SK-N-SH (cell line): ENCODE measurements at regions not wholly inside any gene's neighbourhood (a gene's known extent, or its start where the extent isn't known, plus 50 kb on each side); places are given as distances from the start of the nearest gene placed in this dataset.

ENCODE experiments used
- CTCF ChIA-PET: fragments of 300-600, 350-600 bp; formaldehyde crosslinking; extraction: SDS; loops from one replicate; lab custom pipeline; 2021; lab: Yijun Ruan, JAX
- POLR2A ChIA-PET: fragments of 350-600 bp; sonication (Branson Sonifier 250); formaldehyde crosslinking; extraction: SDS; loops from one replicate; lab custom pipeline; 2020; ENCODE audit warnings: antibody characterized with exemption, inconsistent platforms; lab: Yijun Ruan, JAX
- DNase-seq: peaks from one replicate; pipeline ENCODE4 v3.0.0; 2012
- H2AFZ ChIP-seq: fragments of 200-600 bp; sonication (generic); 2 replicates; pipeline ENCODE4 v1.8.1; 2016; ENCODE audit warnings: antibody characterized with exemption, mild to moderate bottlenecking, low read depth
- H3F3A ChIP-seq: fragments of 200-600 bp; sonication (generic); replicated peaks from 2 replicates; pipeline ENCODE3; 2016; ENCODE audit warnings: antibody characterized with exemption, mild to moderate bottlenecking; ENCODE audit not compliant: insufficient read depth
- H3K27ac ChIP-seq, 2 experiments: fragments of 200-500 bp in 1 of 2; fragments of 200-600 bp in 1 of 2; sonication (Bioruptor generic) in 1 of 2; sonication (generic), shearing (Covaris generic) in 1 of 2; 2 replicates each; pipeline versions ENCODE4 v1.5.1 to v1.6.1; 2014 to 2016; ENCODE audit warnings: low read depth in 2 of 2, inconsistent platforms in 1 of 2, low read length in 1 of 2, mild to moderate bottlenecking in 1 of 2, mixed read lengths in 1 of 2
- H3K27me3 ChIP-seq: fragments of 200-600 bp; sonication (generic), shearing (Covaris generic); 2 replicates; pipeline ENCODE4 v1.6.1; 2016; ENCODE audit warnings: mixed run types; ENCODE audit not compliant: insufficient read depth
- H3K36me3 ChIP-seq, 2 experiments: fragments of 200-500 bp in 1 of 2; fragments of 200-600 bp in 1 of 2; sonication (Bioruptor generic) in 1 of 2; sonication (generic) in 1 of 2; replicated peaks in 1 of 2; 2 replicates each; pipeline versions ENCODE3 to v1.5.1; 2014 to 2016; ENCODE audit warnings: low read length in 1 of 2, mild to moderate bottlenecking in 1 of 2; ENCODE audit not compliant: insufficient read depth in 2 of 2, control insufficient read depth in 1 of 2
- H3K4me1 ChIP-seq, 2 experiments: fragments of 200-500 bp in 1 of 2; fragments of 200-600 bp in 1 of 2; sonication (Bioruptor generic) in 1 of 2; sonication (generic), shearing (Covaris generic) in 1 of 2; 2 replicates each; pipeline versions ENCODE4 v1.5.1 to v1.6.1; 2014 to 2016; ENCODE audit warnings: low read depth in 1 of 2, low read length in 1 of 2, mixed run types in 1 of 2; ENCODE audit not compliant: insufficient read depth in 2 of 2, control insufficient read depth in 1 of 2
- H3K4me2 ChIP-seq: fragments of 200-600 bp; sonication (generic), shearing (Covaris generic); 2 replicates; pipeline ENCODE4 v1.6.1; 2017; ENCODE audit warnings: mixed run types
- H3K4me3 ChIP-seq, 2 experiments: fragments of 200-500 bp in 1 of 2; fragments of 200-600 bp in 1 of 2; sonication (Bioruptor generic) in 1 of 2; sonication (generic), shearing (Covaris generic) in 1 of 2; 2 replicates each; pipeline versions ENCODE4 v1.5.1 to v1.8.1; 2014 to 2016; ENCODE audit warnings: low read depth in 2 of 2, inconsistent platforms in 1 of 2, low read length in 1 of 2, mild to moderate bottlenecking in 1 of 2, mixed read lengths in 1 of 2, moderate library complexity in 1 of 2
- H3K79me2 ChIP-seq: fragments of 200-600 bp; sonication (generic); 2 replicates; pipeline ENCODE4 v1.8.1; 2017; ENCODE audit warnings: mild to moderate bottlenecking; ENCODE audit not compliant: insufficient read depth
- H3K9ac ChIP-seq: fragments of 200-600 bp; sonication (generic); 2 replicates; pipeline ENCODE4 v1.6.1; 2017; ENCODE audit warnings: mixed run types
- H3K9me2 ChIP-seq: fragments of 200-600 bp; sonication (generic); 2 replicates; pipeline ENCODE4 v1.6.1; 2017; ENCODE audit warnings: mixed run types
- H3K9me3 ChIP-seq: fragments of 200-600 bp; sonication (generic); 2 replicates; pipeline ENCODE4 v1.6.1; 2017; ENCODE audit warnings: mixed run types, mild to moderate bottlenecking, moderate library complexity
- H4K20me1 ChIP-seq: fragments of 200-600 bp; sonication (generic); 2 replicates; pipeline ENCODE4 v1.6.1; 2017; ENCODE audit warnings: mild to moderate bottlenecking, mixed run types; ENCODE audit not compliant: insufficient read depth
- CHD2 ChIP-seq: fragments of 150-350 bp; IDR thresholded peaks from 2 replicates; pipeline ENCODE4 v1.6.1; 2018; ENCODE audit warnings: low read length; ENCODE audit not compliant: partially characterized antibody
- ELF1 ChIP-seq: IDR thresholded peaks from 2 replicates; pipeline ENCODE4 v1.4.0; 2012
- EZH2phosphoT487 ChIP-seq: fragments of 200-600 bp; sonication (generic); IDR thresholded peaks from 2 replicates; pipeline ENCODE4 v1.6.1; 2017; ENCODE audit warnings: low read depth, mixed run types, mild to moderate bottlenecking, antibody characterized with exemption, moderate library complexity, borderline replicate concordance
- FOXM1 ChIP-seq: IDR thresholded peaks from 2 replicates; pipeline ENCODE4 v1.4.0; 2012; ENCODE audit warnings: low read depth, mild to moderate bottlenecking
- NFIC ChIP-seq: IDR thresholded peaks from 2 replicates; pipeline ENCODE4 v1.4.0; 2012; ENCODE audit warnings: borderline replicate concordance
- NRF1 ChIP-seq: IDR thresholded peaks from 2 replicates; pipeline ENCODE4 v1.6.1; 2012; ENCODE audit warnings: low read depth, mild to moderate bottlenecking, low read length
- POLR2AphosphoS5 ChIP-seq: IDR thresholded peaks from 2 replicates; pipeline ENCODE4 v1.6.1; 2012; ENCODE audit warnings: low read depth, low read length
- RXRA ChIP-seq: IDR thresholded peaks from 2 replicates; pipeline ENCODE4 v1.4.0; 2012; ENCODE audit warnings: low read depth, mild to moderate bottlenecking, borderline replicate concordance
- SIN3A ChIP-seq: IDR thresholded peaks from 2 replicates; pipeline ENCODE4 v1.6.1; 2012; ENCODE audit warnings: low read depth, mild to moderate bottlenecking, low read length, moderate library complexity, borderline replicate concordance
- TEAD4 ChIP-seq: IDR thresholded peaks from 2 replicates; pipeline ENCODE4 v1.4.0; 2012; ENCODE audit warnings: mild to moderate bottlenecking, borderline replicate concordance; ENCODE audit not compliant: insufficient read depth
- WGBS: methylation state at CpG from one replicate; pipeline ENCODE4 v1.1.6; 2017; ENCODE audit warnings: low lambda C conversion rate; 5-methylcytosine and 5-hydroxymethylcytosine counted together
- TF ChIP-seq, protein P1 (sequence below): IDR thresholded peaks from 2 replicates; pipeline ENCODE4 v1.4.0; 2012; ENCODE audit warnings: low read depth, borderline replicate concordance
- TF ChIP-seq, protein P2 (sequence below): IDR thresholded peaks from 2 replicates; pipeline ENCODE4 v1.4.0; 2012; ENCODE audit warnings: low read depth
- TF ChIP-seq, protein P3 (sequence below): fragments of 200-600 bp; sonication (generic); IDR thresholded peaks from 2 replicates; pipeline ENCODE4 v1.6.1; 2017; ENCODE audit warnings: antibody characterized with exemption, mild to moderate bottlenecking, moderate library complexity
- TF ChIP-seq, protein P4 (sequence below): fragments of 150-350 bp; IDR thresholded peaks from 2 replicates; pipeline ENCODE4 v1.6.1; 2017; ENCODE audit warnings: antibody characterized with exemption, low read length, low read depth, borderline replicate concordance

DNA sequence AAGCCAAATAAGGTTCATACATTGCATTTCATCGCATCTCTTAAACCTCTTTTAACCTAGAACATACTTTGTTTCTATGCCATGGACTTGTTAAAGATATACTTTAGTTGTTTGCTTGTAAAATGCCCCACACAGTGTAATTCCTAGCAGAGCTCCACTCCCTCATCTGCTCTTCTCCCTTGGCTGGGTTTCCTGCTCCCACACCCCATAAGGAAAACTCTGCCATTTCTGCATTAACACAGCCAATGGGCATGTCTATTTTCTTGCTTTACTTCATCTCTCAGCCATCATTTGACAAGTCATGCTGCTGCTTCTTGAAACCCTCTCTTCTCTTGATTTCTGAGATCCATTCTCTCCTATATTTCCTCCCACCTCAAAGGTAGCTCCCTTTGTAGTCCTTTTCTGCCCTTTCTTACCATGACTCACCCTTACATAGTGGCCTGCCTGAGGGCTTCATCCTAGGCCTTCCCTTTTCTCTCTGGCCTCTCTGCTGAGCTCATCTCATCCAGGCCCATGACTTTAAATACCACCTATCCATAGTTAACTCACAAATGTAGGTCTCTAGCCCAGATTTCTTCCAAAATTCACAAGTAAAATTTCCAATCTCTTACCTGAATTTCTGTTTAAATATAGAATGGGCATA is 471.4 kb downstream of the ADRA2A start:
- Histone ChIP-seq H2AFZ (no peak overlapping the region), H3F3A (no peaks in the 10 kb centered on the region), H4K20me1 (no peaks in the 10 kb centered on the region), H3K27ac (no peak overlapping the region), H3K36me3 (no peaks in the 10 kb centered on the region), H3K4me1 (no peaks in the 10 kb centered on the region), H3K4me3 (no peak overlapping the region), H3K27me3 (no peaks in the 10 kb centered on the region), H3K9me2 (no peaks in the 10 kb centered on the region), H3K9me3 (no peaks in the 10 kb centered on the region), H3K79me2 (no peaks in the 10 kb centered on the region), H3K4me2 (no peak overlapping the region), H3K9ac (no peak overlapping the region)
- WGBS, result 12% methylated on average over 1 of the region's 1 CpG
- DNase-seq, result no peak
- POLR2A ChIA-PET, result no interaction called here
- CTCF ChIA-PET, result interaction anchor here (1.5 kb wide), 1 partner anchor 472 kb away, joined by 5 read pairs; no protein-coding TSS in a partner anchor
- TF ChIP-seq TEAD4 (no peak), SIN3A (no peak), FOXM1 (no peak), EZH2phosphoT487 (no peak), POLR2AphosphoS5 (no peak), CHD2 (no peak)
- TF ChIP-seq, protein P1, sequence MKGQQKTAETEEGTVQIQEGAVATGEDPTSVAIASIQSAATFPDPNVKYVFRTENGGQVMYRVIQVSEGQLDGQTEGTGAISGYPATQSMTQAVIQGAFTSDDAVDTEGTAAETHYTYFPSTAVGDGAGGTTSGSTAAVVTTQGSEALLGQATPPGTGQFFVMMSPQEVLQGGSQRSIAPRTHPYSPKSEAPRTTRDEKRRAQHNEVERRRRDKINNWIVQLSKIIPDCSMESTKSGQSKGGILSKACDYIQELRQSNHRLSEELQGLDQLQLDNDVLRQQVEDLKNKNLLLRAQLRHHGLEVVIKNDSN, result no peak
- TF ChIP-seq, protein P2, sequence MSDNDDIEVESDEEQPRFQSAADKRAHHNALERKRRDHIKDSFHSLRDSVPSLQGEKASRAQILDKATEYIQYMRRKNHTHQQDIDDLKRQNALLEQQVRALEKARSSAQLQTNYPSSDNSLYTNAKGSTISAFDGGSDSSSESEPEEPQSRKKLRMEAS, result no peak

DNA sequence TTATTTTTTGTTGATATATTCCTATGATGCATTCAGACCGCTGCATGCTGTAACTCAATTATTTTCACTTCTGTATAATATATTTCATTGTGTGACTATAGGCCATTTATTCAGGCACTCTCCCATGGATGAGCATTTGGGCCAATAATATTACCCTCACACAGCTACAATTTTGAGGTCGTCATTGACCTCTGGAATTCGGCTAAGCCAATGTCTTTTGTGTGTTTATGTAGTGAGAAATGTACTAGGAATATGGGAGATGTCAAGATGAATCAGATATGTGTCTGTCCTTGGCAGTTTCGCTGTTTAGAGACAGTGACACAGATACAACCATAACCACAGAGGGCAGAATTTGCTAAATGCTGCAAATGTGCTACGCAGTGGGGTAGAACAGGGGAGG is 474.2 kb downstream of the ADRA2A start:
- no peaks in the 10 kb centered on the region for H4K20me1 ChIP-seq
- H3K4me3 ChIP-seq, result no peak overlapping the region
- no peaks in the 10 kb centered on the region for H3K79me2 ChIP-seq
- no peaks in the 10 kb centered on the region for H3F3A ChIP-seq
- no peaks in the 10 kb centered on the region for H3K9me2 ChIP-seq
- peaks cover 0 to 2% of the 10 kb centered on the region in 2 experiments; a peak in 1 of 4 replicates for H3K4me1 ChIP-seq
- no peak overlapping the region for H3K4me2 ChIP-seq
- H2AFZ ChIP-seq, result no peak overlapping the region
- CTCF ChIA-PET, result no interaction called here
- 15% methylated on average over 5 of the region's 5 CpGs for WGBS
- H3K9me3 ChIP-seq, result no peaks in the 10 kb centered on the region
- no peak overlapping the region for H3K9ac ChIP-seq
- H3K27ac ChIP-seq, result no peak overlapping the region
- no peaks in the 10 kb centered on the region for H3K27me3 ChIP-seq
- no peaks in the 10 kb centered on the region for H3K36me3 ChIP-seq
- TF ChIP-seq, protein P3, sequence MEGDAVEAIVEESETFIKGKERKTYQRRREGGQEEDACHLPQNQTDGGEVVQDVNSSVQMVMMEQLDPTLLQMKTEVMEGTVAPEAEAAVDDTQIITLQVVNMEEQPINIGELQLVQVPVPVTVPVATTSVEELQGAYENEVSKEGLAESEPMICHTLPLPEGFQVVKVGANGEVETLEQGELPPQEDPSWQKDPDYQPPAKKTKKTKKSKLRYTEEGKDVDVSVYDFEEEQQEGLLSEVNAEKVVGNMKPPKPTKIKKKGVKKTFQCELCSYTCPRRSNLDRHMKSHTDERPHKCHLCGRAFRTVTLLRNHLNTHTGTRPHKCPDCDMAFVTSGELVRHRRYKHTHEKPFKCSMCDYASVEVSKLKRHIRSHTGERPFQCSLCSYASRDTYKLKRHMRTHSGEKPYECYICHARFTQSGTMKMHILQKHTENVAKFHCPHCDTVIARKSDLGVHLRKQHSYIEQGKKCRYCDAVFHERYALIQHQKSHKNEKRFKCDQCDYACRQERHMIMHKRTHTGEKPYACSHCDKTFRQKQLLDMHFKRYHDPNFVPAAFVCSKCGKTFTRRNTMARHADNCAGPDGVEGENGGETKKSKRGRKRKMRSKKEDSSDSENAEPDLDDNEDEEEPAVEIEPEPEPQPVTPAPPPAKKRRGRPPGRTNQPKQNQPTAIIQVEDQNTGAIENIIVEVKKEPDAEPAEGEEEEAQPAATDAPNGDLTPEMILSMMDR, result no peak
- TF ChIP-seq NFIC (no peak), ELF1 (no peak), SIN3A (no peak), NRF1 (no peak), RXRA (no peak), EZH2phosphoT487 (no peak)
- TF ChIP-seq, protein P4, sequence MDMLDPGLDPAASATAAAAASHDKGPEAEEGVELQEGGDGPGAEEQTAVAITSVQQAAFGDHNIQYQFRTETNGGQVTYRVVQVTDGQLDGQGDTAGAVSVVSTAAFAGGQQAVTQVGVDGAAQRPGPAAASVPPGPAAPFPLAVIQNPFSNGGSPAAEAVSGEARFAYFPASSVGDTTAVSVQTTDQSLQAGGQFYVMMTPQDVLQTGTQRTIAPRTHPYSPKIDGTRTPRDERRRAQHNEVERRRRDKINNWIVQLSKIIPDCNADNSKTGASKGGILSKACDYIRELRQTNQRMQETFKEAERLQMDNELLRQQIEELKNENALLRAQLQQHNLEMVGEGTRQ, result no peak
- TF ChIP-seq, protein P1, result no peak
- no peak for DNase-seq
- POLR2A ChIA-PET, result no interaction called here
